Mammary epithelial cell (primary cell): ENCODE measurements at regions not wholly inside any gene's neighbourhood (a gene's known extent, or its start where the extent isn't known, plus 50 kb on each side); places are given as distances from the start of the nearest gene placed in this dataset.

Experiments used
- EZH2 ChIP-seq: IDR thresholded peaks from 2 replicates; pipeline ENCODE4 v1.6.1; 2012; ENCODE audit warnings: low read length, inconsistent platforms, borderline replicate concordance
- TF ChIP-seq, protein P1 (sequence below), 2 donors: IDR thresholded peaks in 1 of 2; conservative IDR thresholded peaks in 1 of 2; 2 replicates each; pipeline ENCODE4 v1.5.1; 2011 to 2012; ENCODE audit warnings: inconsistent platforms in 2 of 2, low read length in 2 of 2, mild to moderate bottlenecking in 2 of 2, control low read depth in 1 of 2, low read depth in 1 of 2; ENCODE audit not compliant: insufficient read depth in 1 of 2; ENCODE audit errors: extremely low read depth in 1 of 2

DNA sequence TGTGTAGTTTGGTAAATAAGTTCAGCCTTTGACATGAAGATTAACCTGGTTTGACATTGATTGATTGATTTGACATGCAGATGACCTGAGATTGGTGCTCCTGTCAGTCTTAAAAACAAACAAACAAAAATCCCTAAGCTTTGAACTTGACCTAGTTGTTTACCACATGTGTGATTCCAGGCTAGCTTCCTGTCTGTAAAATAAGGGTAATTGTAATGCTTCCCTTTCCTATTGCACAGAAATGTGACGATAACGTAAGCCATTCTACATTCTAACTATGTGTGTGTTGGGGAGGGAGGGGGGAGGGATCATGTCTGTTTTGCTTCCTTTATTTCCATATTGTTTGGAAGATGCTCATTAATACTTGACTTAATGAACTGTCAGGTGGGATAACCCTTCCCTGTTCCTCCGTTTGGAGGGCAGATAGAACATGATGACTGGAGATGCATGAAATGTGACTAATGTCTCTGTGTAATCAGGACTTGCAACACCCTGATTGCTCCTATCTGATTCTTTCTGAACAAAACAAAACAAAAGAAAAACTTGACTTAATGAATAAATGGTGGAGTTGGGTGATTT is 106.1 kb upstream of the CLMP start:
- TF ChIP-seq, protein P1, sequence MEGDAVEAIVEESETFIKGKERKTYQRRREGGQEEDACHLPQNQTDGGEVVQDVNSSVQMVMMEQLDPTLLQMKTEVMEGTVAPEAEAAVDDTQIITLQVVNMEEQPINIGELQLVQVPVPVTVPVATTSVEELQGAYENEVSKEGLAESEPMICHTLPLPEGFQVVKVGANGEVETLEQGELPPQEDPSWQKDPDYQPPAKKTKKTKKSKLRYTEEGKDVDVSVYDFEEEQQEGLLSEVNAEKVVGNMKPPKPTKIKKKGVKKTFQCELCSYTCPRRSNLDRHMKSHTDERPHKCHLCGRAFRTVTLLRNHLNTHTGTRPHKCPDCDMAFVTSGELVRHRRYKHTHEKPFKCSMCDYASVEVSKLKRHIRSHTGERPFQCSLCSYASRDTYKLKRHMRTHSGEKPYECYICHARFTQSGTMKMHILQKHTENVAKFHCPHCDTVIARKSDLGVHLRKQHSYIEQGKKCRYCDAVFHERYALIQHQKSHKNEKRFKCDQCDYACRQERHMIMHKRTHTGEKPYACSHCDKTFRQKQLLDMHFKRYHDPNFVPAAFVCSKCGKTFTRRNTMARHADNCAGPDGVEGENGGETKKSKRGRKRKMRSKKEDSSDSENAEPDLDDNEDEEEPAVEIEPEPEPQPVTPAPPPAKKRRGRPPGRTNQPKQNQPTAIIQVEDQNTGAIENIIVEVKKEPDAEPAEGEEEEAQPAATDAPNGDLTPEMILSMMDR (conservative IDR thresholded peaks at IDR 0.05 in 1 of 2, IDR thresholded peaks at IDR 0.05 in 1 of 2; ENCODE audit: extremely low read depth in 1 of 2, insufficient read depth in 1 of 2, low read depth in 1 of 2, low read length in 2 of 2): no peak
- no peak for TF ChIP-seq EZH2
